ENCODE measurements at regions not wholly inside any gene's neighbourhood (a gene's known extent, or its start where the extent isn't known, plus 50 kb on each side); places are given as distances from the start of the nearest gene placed in this dataset.
A peak's percentile ranks its signal among the peaks of the same experiment; 100 is the strongest.

DNA sequence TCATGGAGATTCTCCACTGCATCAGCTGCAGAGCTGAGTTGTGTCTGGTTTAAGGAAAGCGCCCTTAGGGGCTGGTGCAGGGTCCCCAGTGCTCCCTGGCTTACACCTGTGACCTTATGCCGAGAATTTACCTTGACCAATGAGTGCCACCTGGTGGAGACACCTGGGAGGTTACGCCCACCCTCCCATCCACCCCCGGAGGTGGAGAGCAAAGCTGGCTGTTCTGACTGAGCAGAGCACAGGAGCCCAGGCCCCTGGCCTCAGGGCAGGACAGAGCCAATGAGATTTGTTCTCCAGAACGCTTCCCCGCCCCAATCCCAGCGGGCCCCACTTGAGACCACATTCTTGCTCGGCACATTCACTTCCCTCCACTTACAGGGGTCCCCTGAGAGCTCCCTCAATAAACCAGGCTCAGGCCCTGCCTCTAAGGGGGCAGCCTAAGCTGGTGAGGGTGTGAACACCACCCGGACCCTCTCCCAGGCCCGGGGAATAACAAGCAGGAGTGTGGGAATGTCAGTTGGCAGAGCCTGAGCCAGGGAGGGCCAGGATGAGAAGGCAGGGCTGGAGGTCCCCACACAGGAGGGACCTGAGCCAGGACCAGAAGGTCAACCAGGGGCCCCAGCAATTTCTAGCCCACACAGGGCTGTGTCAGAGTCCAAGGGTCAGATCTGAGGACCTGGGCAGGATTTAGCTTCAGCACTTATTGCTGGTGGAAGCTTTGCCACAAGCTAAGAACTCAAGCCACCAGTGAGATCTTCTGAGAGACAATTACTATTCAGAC lies 117.1 kb downstream of the TPRA1 start:
- Mint-ChIP-seq H3K9me3 (ENCODE audit: unreplicated experiment) (no peaks in the 10 kb centered on the region), H3K4me1 (ENCODE audit: low read depth, unreplicated experiment) (no peaks in the 10 kb centered on the region), H3K36me3 (ENCODE audit: insufficient read depth, unreplicated experiment) (no peaks in the 10 kb centered on the region), H3K27me3 (ENCODE audit: insufficient read depth, unreplicated experiment) (peaks cover 9% of the 10 kb centered on the region), H3K27ac (ENCODE audit: unreplicated experiment) (no peak overlapping the region), H3K4me3 (ENCODE audit: unreplicated experiment) (no peak overlapping the region)
- Histone ChIP-seq H3K27me3 (replicated peaks; ENCODE audit: control insufficient read depth, insufficient read depth, low read length) (no peaks in the 10 kb centered on the region), H3K9me3 (no peaks in the 10 kb centered on the region), H3K36me3 (ENCODE audit: control insufficient read depth, insufficient read depth, low read length) (no peaks in the 10 kb centered on the region; the same call in 1 of the 2 replicates), H3K4me3 (ENCODE audit: low read depth, low read length) (no peak overlapping the region), H3K4me1 (0 out of 2 replicates have a peak, but pooled peaks cover 3% of the 10 kb centered on the region)
- CTCF ChIA-PET: interaction anchor here (1.4 kb wide), 1 partner anchor 75 kb away, joined by 4 read pairs; no protein-coding TSS in a partner anchor
- intact Hi-C loops (cut with micrococcal nuclease; ENCODE audit: unreplicated experiment): no loop called here
- POLR2A ChIA-PET: no interaction called here
- BruUV-seq (replicated peaks): no TSS peak
- TF ChIP-seq, protein P1, sequence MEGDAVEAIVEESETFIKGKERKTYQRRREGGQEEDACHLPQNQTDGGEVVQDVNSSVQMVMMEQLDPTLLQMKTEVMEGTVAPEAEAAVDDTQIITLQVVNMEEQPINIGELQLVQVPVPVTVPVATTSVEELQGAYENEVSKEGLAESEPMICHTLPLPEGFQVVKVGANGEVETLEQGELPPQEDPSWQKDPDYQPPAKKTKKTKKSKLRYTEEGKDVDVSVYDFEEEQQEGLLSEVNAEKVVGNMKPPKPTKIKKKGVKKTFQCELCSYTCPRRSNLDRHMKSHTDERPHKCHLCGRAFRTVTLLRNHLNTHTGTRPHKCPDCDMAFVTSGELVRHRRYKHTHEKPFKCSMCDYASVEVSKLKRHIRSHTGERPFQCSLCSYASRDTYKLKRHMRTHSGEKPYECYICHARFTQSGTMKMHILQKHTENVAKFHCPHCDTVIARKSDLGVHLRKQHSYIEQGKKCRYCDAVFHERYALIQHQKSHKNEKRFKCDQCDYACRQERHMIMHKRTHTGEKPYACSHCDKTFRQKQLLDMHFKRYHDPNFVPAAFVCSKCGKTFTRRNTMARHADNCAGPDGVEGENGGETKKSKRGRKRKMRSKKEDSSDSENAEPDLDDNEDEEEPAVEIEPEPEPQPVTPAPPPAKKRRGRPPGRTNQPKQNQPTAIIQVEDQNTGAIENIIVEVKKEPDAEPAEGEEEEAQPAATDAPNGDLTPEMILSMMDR (IDR thresholded peaks at IDR 0.05; ENCODE audit: insufficient read depth in 1 of 2, low read depth in 1 of 2, low read length in 1 of 2, severe bottlenecking in 1 of 2, unreplicated experiment in 1 of 2): peak in 1 of 2 experiments; percentile 30
- DNase-seq: peak; percentile 44 to 48

DNA sequence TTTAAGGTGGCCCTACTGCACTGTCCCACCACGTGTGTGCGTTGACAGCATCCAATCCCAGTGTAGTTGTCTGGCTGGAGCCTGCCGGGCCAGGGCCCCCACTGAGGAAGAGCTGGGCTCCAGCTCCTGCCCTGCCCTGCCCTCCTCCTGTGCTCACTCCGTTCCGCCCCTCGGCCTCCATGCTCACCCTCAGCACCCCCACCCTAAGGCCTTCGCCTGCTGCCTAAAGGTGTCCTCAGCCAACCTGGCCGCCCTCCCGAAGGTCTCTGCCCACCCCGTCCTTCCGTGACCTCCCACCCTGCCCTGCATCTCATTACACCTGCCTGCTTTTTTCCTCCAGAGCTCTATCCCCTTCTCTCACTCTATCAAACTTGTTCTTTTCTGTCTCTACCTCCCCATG lies 118.0 kb downstream of the TPRA1 start:
- CTCF ChIA-PET: no interaction called here
- no peaks in the 10 kb centered on the region for H3K9me3 ChIP-seq
- POLR2A ChIA-PET: no interaction called here
- Mint-ChIP-seq H3K4me1 (ENCODE audit: low read depth, unreplicated experiment) (no peaks in the 10 kb centered on the region), H3K27me3 (ENCODE audit: insufficient read depth, unreplicated experiment) (peaks cover 15% of the 10 kb centered on the region), H3K9me3 (ENCODE audit: unreplicated experiment) (no peaks in the 10 kb centered on the region), H3K36me3 (ENCODE audit: insufficient read depth, unreplicated experiment) (no peaks in the 10 kb centered on the region), H3K27ac (ENCODE audit: unreplicated experiment) (no peak overlapping the region), H3K4me3 (ENCODE audit: unreplicated experiment) (no peak overlapping the region)
- no TSS peak for BruUV-seq (replicated peaks)
- H3K4me3 ChIP-seq (ENCODE audit: low read depth, low read length): no peak overlapping the region
- intact Hi-C loops (cut with micrococcal nuclease; ENCODE audit: unreplicated experiment): no loop called here
- H3K36me3 ChIP-seq (ENCODE audit: control insufficient read depth, insufficient read depth, low read length): no peaks in the 10 kb centered on the region; the same call in 1 of the 2 replicates
- H3K27me3 ChIP-seq (replicated peaks; ENCODE audit: control insufficient read depth, insufficient read depth, low read length): no peaks in the 10 kb centered on the region
- DNase-seq: no peak
- TF ChIP-seq, protein P1 (IDR thresholded peaks at IDR 0.05; ENCODE audit: insufficient read depth in 1 of 2, low read depth in 1 of 2, low read length in 1 of 2, severe bottlenecking in 1 of 2, unreplicated experiment in 1 of 2): no peak
- 0 out of 2 replicates have a peak, but pooled peaks cover 3% of the 10 kb centered on the region for H3K4me1 ChIP-seq

DNA sequence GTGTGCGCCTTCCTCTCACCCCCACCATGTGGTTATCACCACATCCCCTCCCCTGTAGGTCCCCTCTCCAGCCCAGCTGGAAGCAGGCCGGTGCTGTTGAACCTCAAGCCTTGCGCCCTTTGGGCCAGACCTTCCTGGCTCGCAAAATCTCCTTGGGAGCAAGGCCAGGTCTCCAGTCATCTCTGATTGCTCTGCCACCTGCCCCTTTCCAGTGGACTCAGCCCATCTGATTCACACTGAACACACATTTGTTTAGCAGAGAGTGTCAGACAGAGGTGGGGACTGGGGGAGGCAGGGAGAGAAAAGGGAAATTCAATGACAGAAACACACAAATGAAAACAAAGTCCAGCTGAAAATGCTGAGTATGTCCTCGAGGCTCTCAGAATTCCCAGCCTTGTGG lies 119.4 kb downstream of the TPRA1 start:
- H3K36me3 ChIP-seq (ENCODE audit: control insufficient read depth, insufficient read depth, low read length): no peaks in the 10 kb centered on the region; the same call in 1 of the 2 replicates
- H3K27me3 Mint-ChIP-seq (ENCODE audit: insufficient read depth, unreplicated experiment): peaks cover 7% of the 10 kb centered on the region
- H3K36me3 Mint-ChIP-seq (ENCODE audit: insufficient read depth, unreplicated experiment): no peaks in the 10 kb centered on the region
- no peak for DNase-seq
- CTCF ChIA-PET: no interaction called here
- no peak overlapping the region for H3K4me3 ChIP-seq (ENCODE audit: low read depth, low read length)
- H3K9me3 ChIP-seq: no peaks in the 10 kb centered on the region
- H3K27me3 ChIP-seq (replicated peaks; ENCODE audit: control insufficient read depth, insufficient read depth, low read length): no peaks in the 10 kb centered on the region
- 0 out of 2 replicates have a peak, but pooled peaks cover 3% of the 10 kb centered on the region for H3K4me1 ChIP-seq
- intact Hi-C loops (cut with micrococcal nuclease; ENCODE audit: unreplicated experiment): no loop called here
- H3K27ac Mint-ChIP-seq (ENCODE audit: unreplicated experiment): no peak overlapping the region
- H3K9me3 Mint-ChIP-seq (ENCODE audit: unreplicated experiment): no peaks in the 10 kb centered on the region
- TF ChIP-seq, protein P1 (IDR thresholded peaks at IDR 0.05; ENCODE audit: insufficient read depth in 1 of 2, low read depth in 1 of 2, low read length in 1 of 2, severe bottlenecking in 1 of 2, unreplicated experiment in 1 of 2): no peak
- H3K4me3 Mint-ChIP-seq (ENCODE audit: unreplicated experiment): no peak overlapping the region
- no peaks in the 10 kb centered on the region for H3K4me1 Mint-ChIP-seq (ENCODE audit: low read depth, unreplicated experiment)
- POLR2A ChIA-PET: no interaction called here
- no TSS peak for BruUV-seq (replicated peaks)

Measured in Caco-2 (cell line).